GM06990 (cell line): ENCODE measurements at regions not wholly inside any gene's neighbourhood (a gene's known extent, or its start where the extent isn't known, plus 50 kb on each side); places are given as distances from the start of the nearest gene placed in this dataset.
"Not testable (repeated sequence)": the region's sequence is repeated elsewhere in the genome, so short reads cannot be mapped to it uniquely, and the experiment has no call there.

ENCODE experiments used
- DNase-seq: peaks from one replicate; pipeline ENCODE4 v3.0.0-alpha.2; 2011; ENCODE audit not compliant: insufficient read length; ENCODE audit errors: extremely low read depth
- H3K27me3 ChIP-seq: replicated peaks from 2 replicates; pipeline ENCODE4 v1.6.0; 2011; ENCODE audit warnings: low read length; ENCODE audit not compliant: control insufficient read depth, insufficient read depth
- H3K36me3 ChIP-seq: 2 replicates; pipeline ENCODE4 v1.5.1; 2011; ENCODE audit warnings: low read length; ENCODE audit not compliant: control insufficient read depth, insufficient read depth
- H3K4me3 ChIP-seq: replicated peaks from 2 replicates; pipeline ENCODE4 v1.5.1; 2011; ENCODE audit warnings: low read depth, mild to moderate bottlenecking, control low read depth, low read length
- TF ChIP-seq, protein P1 (sequence below): IDR thresholded peaks from 2 replicates; pipeline ENCODE4 v1.5.1; 2011; ENCODE audit warnings: low read length, control low read depth, mild to moderate bottlenecking, inconsistent platforms; ENCODE audit not compliant: insufficient read depth, poor library complexity, severe bottlenecking

DNA sequence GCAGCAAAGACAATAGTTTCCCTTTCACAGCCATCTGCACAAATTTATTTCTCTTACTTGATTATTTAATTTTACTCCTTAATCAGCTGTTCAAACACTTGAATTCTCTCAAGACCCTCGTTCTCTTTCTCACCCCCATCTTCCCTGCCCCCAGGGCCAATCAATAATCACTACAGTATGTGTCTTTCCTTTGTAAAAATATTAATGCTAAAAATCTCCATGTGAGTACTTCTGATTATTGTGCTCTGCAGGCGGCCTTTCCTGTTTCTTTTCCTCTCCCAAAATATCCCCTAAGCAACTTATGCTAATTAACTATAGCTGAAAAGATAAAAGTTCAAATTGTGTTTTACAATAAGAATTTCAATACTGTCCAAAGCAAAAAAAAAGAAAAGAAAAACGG lies 617.0 kb upstream of the CBLB start:
- TF ChIP-seq, protein P1, sequence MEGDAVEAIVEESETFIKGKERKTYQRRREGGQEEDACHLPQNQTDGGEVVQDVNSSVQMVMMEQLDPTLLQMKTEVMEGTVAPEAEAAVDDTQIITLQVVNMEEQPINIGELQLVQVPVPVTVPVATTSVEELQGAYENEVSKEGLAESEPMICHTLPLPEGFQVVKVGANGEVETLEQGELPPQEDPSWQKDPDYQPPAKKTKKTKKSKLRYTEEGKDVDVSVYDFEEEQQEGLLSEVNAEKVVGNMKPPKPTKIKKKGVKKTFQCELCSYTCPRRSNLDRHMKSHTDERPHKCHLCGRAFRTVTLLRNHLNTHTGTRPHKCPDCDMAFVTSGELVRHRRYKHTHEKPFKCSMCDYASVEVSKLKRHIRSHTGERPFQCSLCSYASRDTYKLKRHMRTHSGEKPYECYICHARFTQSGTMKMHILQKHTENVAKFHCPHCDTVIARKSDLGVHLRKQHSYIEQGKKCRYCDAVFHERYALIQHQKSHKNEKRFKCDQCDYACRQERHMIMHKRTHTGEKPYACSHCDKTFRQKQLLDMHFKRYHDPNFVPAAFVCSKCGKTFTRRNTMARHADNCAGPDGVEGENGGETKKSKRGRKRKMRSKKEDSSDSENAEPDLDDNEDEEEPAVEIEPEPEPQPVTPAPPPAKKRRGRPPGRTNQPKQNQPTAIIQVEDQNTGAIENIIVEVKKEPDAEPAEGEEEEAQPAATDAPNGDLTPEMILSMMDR: no peak
- DNase-seq: no peak
- Histone ChIP-seq H3K4me3 (no peak overlapping the region), H3K27me3 (no peaks in the 10 kb centered on the region), H3K36me3 (no peaks in the 10 kb centered on the region)

DNA sequence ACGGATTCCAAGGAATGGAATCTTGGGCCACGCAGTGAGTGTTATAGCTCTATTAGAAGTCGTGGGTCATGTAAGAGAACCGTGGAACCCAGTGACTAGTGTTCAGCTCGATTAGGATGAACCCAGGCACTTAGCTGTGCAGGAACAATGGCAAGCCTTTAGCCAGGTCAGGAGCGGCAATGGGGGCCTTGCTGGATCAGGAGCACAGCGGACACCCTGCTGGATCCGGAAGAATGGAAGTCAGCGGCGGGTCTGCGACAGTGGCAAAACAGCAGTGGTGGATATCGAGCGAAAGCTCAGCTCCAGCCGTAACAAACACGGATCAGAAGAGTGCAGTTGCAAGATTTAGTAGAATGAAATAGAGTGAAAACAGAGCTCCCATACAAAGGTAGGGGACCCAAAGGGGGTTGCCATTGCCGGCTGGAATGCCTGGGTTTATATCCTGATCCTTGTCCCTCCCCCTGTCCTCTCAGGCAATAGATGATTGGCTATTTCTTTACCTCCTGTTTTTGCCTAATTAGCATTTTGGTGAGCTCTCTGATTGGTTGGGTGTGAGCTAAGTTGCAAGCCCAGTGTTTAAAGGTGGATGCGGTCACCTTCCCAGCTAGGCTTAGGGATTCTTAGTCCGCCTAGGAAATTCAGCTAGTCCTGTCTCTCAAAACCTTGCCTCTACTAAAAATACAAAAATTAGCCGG lies 618.3 kb upstream of the CBLB start:
- DNase-seq, H3K27me3 ChIP-seq, H3K4me3 ChIP-seq, H3K36me3 ChIP-seq: not testable (repeated sequence)

DNA sequence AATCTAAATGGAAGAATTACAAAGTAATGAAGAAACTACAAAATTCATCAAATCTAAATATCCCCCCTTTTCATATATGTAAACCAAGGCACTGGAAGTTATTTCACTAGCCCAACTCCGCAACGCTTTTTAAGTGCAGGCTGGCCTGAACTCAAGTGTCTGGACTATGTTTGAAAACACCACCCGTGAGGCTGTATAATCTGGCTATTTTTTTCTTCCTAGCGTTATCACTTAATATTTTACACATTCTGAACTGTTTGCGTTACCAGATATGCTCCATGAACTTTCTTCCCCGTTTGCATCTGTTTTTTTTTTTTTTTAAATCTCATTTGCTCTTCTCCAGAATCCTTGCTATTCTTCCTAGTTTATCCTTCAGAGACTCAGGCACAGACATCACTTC lies 619.5 kb upstream of the CBLB start:
- no peak for DNase-seq
- H3K36me3 ChIP-seq: no peaks in the 10 kb centered on the region
- no peak overlapping the region for H3K4me3 ChIP-seq
- TF ChIP-seq, protein P1: no peak
- no peaks in the 10 kb centered on the region for H3K27me3 ChIP-seq

DNA sequence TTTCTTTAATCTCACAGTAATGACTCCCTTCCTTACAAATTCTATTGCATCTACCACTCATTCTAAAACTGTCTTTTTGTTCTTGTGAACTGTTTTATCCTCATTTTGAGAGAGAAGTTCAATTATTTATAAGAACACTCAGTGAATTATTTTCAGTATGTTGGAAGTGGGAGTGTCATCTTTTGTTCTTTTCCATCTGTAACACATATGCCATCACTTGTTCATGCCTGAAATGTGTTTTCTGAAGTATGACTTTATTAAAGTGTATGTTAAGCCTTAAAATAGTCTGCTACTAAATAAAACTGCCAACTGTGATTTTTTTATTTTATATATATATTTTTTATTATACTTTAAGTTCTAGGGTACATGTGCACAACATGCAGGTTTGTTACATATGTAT lies 623.0 kb upstream of the CBLB start:
- Histone ChIP-seq H3K27me3 (no peaks in the 10 kb centered on the region), H3K36me3 (no peaks in the 10 kb centered on the region), H3K4me3 (no peak overlapping the region)
- DNase-seq: no peak
- TF ChIP-seq, protein P1: no peak

DNA sequence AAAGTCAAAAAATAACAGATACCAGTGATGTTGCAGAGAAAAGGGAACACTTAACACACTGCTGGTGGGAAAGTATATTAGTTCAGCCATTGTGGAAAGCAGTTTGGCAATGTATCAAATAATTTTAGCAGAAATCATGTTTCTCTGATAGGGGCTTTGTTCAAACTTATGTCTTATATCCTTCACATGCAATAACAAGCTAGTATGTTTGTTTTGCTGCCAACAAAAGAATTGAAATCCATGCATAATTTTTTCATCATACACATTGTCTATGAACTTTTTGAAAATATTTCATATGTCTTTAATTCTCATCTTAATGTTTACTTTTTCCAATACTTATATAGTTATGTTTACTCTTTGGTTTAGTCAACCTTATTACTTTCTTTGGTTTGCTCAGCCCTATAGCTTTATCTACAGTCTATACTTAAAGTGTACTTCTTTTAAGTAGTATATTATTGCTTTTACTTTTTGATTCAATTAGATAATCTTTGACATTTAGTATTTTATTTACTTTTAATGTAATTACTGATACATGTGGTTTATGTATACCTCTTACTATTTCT lies 639.6 kb upstream of the CBLB start:
- TF ChIP-seq, protein P1: no peak
- no peaks in the 10 kb centered on the region for H3K36me3 ChIP-seq
- no peak overlapping the region for H3K4me3 ChIP-seq
- no peak for DNase-seq
- H3K27me3 ChIP-seq: no peaks in the 10 kb centered on the region

DNA sequence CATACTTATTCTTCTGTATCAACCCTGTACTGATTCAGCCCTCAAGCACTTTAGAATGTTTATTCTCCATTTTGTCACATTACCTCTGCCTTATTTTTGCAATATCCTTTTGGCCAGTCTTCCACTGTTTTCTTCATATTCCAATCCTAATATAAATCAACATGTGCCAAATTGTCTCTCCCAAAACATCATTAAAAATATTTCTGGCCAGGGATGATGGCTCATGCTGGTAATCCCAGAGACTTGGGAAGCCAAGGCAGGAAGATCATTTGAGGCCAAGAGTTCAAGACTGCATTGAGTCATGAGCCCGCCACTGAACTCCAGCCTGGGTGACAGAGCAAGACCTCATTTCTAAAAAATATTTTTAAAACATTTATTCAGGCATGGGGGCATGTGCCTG lies 641.4 kb upstream of the CBLB start:
- DNase-seq: no peak
- H3K36me3 ChIP-seq: no peaks in the 10 kb centered on the region
- TF ChIP-seq, protein P1: no peak
- H3K4me3 ChIP-seq: no peak overlapping the region
- no peaks in the 10 kb centered on the region for H3K27me3 ChIP-seq
